ENCODE measurements at regions not wholly inside any gene's neighbourhood (a gene's known extent, or its start where the extent isn't known, plus 50 kb on each side); places are given as distances from the start of the nearest gene placed in this dataset.

DNA sequence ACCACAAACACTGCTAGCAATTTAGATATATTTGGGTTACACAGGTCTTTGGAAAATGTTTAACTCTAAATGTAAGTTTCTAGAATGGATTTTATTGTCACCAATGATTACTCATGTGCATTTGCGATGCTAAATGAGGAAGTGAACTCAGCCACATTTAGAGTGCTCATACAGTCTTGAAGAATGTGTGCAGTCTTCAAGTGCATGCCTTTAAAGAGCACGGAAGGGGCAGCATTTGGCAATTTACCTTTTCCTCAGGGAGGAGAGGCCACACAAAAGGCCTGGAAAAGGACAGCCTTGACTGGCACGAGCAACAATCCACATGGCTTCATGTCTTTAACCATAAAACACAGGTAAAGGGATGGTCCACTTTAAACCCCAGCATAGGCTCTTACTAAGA is 78.5 kb upstream of the STK17B start:
- DNase-seq = no peak

DNA sequence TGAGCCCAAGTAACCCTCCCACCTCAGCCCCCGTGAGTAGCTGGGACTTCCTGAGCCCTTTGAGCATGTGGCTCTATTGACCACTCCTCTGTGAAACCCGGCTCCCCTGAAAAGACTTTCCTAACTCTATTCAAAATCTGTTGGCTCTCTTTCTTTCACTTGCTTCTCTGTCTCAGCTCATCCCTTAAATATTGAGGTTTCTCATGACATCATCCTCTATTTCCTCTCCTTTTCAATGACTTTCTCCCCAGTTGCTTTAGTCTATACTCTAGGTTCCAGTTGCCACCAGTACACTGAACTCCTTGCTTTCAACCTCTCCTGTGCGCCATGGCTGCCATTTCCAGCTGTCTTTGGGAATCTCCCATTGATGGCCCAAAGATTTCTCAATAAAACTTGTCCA is 79.8 kb upstream of the STK17B start:
- no peak for DNase-seq

DNA sequence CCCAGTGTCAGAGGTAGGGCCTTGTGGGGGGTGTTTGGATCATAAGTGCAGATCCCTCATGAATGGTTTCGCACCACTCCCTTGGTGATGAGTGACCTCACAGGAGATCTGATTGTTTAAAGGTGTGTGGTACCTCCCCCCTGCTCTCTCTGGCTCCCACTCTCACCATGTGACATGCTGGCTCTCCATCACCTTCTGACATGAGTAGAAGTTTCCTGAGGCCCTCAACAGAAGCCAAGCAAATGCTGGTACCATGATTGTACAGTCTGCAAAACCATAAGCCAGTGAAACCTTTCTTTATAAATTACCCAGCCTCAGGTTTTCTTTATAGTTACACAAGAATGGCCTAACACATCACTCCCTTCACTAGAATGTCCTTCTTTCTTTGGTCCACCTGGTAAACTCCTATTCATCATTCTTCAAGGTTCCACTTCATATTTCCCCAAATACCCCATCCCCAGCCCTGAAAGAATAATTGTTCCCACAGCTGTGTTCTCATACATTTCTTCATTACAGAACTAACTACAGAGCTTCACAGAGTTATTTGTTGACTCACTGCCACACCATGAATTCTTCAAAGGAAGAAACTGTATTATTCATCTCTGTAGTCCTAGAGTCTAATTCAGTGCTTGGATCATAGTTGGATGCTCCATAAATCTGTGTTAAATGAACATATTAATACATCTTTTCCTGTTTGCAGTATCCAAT is 81.2 kb upstream of the STK17B start:
- DNase-seq = no peak

DNA sequence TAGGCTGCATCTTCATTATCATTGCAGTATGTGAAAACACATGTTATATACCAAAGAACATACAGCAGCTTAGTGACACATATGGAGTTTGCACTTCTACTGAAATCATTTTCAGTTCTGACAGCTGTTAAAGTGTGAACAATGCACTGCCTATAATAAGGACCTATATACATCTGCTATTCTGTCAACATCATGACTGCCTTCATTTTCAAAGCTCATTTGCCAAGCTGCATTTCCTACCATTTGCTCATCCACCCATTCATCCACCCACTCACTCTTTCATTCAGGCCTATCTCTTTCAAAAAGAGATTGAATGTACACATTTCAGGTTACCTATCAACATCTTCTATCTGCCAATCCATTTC is 81.7 kb upstream of the STK17B start:
- DNase-seq = no peak

GRCh38 chr2:196256585-196256984 is 85.2 kb upstream of the STK17B start:
- DNase-seq = no peak

- DNase-seq = no peak
Measured at GRCh38 chr2:196257086-196257485, 85.7 kb upstream of the STK17B start.

DNA sequence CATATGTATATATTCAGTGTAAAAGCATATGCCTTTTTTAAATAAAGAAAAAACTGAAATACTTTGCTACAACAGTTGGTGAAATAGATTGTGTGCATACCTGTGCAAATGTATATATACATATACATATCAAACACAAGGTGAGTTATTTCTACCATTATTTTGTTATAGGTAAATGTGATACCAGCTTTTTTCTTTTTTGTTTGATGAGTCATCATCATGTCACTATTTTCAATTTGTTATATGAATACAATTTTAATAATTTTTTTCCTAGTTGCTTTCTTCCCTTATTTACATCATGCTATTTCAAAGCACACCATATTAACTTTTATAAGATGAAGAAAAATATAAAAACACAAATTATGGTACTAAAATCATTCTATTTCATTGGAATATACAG is 87.0 kb upstream of the STK17B start:
- no peak for DNase-seq

- no peak for DNase-seq
Measured at GRCh38 chr2:196259507-196260481, 88.4 kb upstream of the STK17B start.

GRCh38 chr2:196260546-196260945 is 89.2 kb upstream of the STK17B start:
- no peak for DNase-seq

DNA sequence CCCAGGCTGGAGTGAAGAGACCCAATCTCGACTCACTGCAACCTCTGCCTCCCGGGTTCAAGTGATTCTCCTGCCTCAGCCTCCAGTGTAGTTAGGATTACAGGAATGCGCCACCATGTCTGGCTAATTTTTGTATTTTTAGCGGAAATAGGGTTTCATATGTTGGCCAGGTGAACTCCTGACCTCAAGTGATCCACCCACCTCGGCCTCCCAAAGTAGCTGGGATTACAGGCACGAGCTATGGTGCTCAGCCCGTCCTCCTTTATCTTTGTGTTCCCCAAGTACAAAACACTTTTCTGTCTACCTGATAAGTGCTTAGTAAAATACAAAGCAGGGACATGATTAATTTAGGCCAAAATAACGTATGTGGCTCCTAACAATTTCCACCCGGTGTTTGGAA is 91.2 kb upstream of the STK17B start:
- no peak for DNase-seq

DNA sequence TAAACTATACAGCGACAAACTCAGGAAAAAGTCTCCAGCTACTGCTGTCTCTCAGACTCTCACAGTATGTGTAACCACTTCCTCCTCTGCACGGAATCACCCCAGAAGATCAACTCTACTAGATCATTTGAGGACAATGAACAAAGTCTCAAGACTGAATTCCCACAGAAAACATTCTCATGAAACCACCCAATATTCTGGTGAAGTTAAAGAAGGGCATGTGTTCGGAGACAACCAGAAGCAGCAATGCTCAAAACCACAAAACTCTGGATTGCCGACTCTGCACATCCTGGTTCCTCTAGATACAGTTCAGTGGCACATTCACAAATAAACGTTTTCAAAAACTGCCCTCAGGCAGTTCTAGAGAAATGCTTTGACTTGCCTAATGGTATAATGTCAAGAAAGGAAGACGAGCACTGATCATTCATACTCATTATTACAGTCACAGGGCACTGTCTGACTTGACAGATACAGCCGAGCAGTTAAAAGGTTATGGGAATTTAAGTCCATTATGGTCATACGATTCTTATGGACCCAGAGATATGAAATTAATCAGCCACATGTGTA is 91.9 kb upstream of the STK17B start:
- no peak for DNase-seq

GRCh38 chr2:196266351-196266750 is 95.0 kb upstream of the STK17B start:
- DNase-seq = no peak

GRCh38 chr2:196266855-196267254 is 95.5 kb upstream of the STK17B start:
- DNase-seq = peak in 1 of 2 experiments; percentile 7

GRCh38 chr2:196268025-196268424 is 96.6 kb upstream of the STK17B start:
- DNase-seq = no peak

DNA sequence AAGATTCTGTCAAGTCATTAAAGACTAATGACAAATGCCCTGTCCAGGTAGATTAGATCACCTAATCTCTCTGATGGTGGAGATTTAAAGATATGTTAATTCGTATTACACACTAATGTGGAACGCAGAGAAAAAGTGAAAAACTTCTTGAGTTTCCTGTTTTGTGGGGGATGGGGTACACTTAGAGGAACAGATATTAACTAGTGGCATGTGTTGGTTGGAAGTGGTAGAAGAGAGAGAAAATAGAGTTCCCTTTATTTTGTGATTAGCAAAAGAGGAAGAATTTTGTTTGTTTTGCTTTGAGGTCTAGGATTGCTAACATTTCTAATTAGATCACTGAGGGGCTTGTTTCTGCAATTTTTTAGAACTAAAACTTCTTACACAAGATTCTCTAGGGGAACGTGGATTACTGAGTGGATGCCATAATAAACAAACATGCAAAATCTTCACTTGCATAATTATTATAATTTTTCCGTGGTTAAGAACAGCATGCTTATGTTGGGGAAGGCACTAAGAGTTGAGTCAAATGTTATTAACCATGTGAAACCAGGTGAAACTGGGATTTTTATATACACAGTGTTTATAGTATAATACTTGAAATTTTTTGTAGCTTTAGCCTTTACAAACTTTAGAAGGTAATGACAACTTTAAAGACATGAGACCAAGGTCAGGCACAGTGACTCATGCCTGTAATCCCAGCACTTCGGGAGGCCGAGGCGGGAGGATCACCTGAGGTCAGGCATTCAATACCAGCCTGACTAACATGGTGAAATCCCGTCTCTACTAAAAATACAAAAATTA is 97.4 kb upstream of the STK17B start:
- DNase-seq = no peak

GRCh38 chr2:196271795-196272194 is 100.4 kb upstream of the STK17B start:
- DNase-seq = no peak

DNA sequence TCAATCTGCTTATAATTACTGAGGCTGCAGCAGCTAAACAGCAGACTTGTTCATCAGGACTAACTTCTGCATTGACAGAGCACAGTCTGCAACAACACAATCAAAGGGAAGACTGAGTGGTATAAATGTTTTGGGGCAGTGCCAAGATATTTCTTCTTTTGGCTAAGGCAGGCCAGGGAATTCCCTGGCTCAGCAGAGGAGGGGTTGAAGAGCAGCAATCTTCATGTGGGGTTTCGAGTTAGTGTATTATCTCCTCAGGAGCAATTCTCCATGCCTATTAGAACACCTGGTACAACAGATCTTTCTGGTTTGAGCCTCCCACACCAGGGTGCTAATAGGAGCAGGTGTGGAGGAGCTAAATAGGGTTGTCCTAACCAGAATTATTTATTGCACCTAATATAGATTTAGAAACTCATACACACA is 103.0 kb upstream of the STK17B start:
- DNase-seq = peak; percentile 65 to 91

- DNase-seq = no peak
Measured at GRCh38 chr2:196275646-196276352, 104.4 kb upstream of the STK17B start.

DNA sequence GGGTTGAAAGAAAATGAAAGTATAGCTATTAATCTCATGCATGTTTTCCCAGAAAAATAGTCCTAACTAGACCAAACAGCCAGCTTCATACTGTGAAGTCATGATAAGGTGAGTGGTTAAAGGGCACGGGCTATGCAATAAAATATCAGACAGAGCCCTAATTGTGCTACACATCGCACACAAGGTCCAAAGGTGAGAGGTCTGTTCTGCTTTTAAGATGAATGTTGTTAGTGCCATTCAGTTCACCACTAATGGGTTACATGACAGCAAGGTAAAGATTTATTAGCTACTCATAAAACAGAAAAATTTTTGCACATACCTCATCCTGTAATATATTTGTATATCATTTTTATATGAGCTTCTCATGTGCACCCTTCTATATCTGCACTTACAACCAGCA is 105.0 kb upstream of the STK17B start:
- DNase-seq = no peak

GRCh38 chr2:196277002-196277401 is 105.6 kb upstream of the STK17B start:
- DNase-seq = no peak

DNA sequence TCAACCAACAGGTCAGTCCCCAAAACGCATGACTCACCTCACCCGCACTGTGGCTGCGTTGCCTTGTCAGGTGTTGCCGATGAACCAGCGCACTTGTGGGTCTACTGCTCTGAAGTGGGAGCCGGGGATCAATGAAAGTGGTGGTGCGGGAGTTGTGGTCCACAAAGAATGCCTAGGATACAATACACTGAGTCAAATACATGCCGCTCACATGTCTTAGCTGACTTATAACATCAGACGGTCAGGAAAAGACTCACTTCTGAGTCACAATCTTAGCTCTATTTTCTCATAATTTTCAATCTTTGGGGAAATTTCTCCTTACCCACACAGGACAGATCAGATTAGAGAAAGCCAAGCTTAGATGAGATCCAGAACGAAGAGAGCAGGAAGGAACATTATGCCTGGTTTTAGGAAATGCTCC is 107.1 kb upstream of the STK17B start:
- DNase-seq = no peak

DNA sequence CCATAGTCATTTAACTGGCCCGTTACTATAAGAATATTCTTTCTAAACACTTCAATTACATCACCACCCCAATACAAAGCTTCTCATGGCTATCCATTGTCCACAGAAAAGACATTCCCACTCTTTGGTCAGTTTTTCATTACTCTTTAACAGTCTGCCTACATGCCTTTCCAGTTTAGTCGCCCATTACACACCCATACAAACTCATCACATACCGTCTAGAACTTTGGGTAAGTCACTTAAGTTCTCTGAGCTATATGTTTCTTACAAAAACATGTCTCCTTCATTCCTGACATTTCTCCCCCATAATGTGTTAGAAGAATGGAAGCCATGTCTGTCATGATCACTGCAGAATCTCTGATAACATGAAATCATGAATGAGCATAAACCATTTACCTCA is 108.2 kb upstream of the STK17B start:
- DNase-seq = no peak
